ENCODE measurements at regions not wholly inside any gene's neighbourhood (a gene's known extent, or its start where the extent isn't known, plus 50 kb on each side); places are given as distances from the start of the nearest gene placed in this dataset.

DNA sequence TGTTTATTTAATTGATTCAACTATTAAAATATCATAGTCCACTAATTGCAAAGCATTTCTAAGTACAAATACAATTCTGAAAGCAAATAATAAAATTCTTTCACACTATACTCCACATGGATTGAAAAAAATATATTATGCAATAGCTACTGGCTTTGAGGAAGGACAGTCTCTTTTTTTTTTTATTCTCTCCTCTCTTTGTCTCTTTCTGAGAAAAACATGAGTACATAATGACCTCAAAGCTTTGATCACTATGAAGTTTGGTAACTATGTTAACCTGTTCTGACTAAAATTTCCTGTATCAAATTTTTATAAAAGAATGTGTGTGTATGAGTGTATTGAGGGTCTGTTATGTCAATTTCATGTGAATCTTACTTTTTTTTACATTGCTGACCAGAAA is 96.2 kb downstream of the RGS2 start:
- Histone ChIP-seq H3K9me3 (replicated peaks; ENCODE audit: control insufficient read depth, insufficient read depth, low read length) (no peaks in the 10 kb centered on the region), H3K36me3 (ENCODE audit: control insufficient read depth in 2 of 2, insufficient read depth in 2 of 2, low read length in 1 of 2) (no peaks in the 10 kb centered on the region), H3K4me3 (no peak overlapping the region), H3K4me1 (ENCODE audit: control insufficient read depth, insufficient read depth, low read length) (no peaks in the 10 kb centered on the region), H3K4me2 (ENCODE audit: control insufficient read depth, insufficient read depth) (no peak overlapping the region), H3K27ac (ENCODE audit: control insufficient read depth, insufficient read depth) (no peak overlapping the region), H2AFZ (ENCODE audit: control insufficient read depth, low read depth, low read length) (no peak overlapping the region), H3K79me2 (ENCODE audit: control insufficient read depth, insufficient read depth, low read length) (no peaks in the 10 kb centered on the region), H4K20me1 (ENCODE audit: control insufficient read depth, insufficient read depth) (no peaks in the 10 kb centered on the region), H3K9ac (ENCODE audit: control insufficient read depth, insufficient read depth, low read length) (no peak overlapping the region), H3K27me3 (replicated peaks in 1 of 2; ENCODE audit: control insufficient read depth in 2 of 2, insufficient read depth in 2 of 2, low read length in 1 of 2) (no peaks in the 10 kb centered on the region)
- ChIA-PET SMC1A (ENCODE audit: uncharacterized antibody, unreplicated experiment) (no interaction called here), POLR2A (interaction anchor here (0.6 kb wide), 1 partner anchor 175 kb away, joined by 3 read pairs; no protein-coding TSS in a partner anchor), CTCF (no interaction called here), RAD21 (ENCODE audit: unreplicated experiment) (interaction anchor here (0.7 kb wide), 1 partner anchor 114 kb away, joined by 3 read pairs; no protein-coding TSS in a partner anchor)
- no peak for DNase-seq (ENCODE audit: low read depth, low spot score)
- FAIRE-seq: no peak
- in situ Hi-C loops (cut with MboI) (no loop called here), intact Hi-C loops (cut with micrococcal nuclease; ENCODE audit: unreplicated experiment) (no loop called here)
- ATAC-seq: no peak
- BruUV-seq (replicated peaks): no TSS peak
- TF ChIP-seq, protein P1, sequence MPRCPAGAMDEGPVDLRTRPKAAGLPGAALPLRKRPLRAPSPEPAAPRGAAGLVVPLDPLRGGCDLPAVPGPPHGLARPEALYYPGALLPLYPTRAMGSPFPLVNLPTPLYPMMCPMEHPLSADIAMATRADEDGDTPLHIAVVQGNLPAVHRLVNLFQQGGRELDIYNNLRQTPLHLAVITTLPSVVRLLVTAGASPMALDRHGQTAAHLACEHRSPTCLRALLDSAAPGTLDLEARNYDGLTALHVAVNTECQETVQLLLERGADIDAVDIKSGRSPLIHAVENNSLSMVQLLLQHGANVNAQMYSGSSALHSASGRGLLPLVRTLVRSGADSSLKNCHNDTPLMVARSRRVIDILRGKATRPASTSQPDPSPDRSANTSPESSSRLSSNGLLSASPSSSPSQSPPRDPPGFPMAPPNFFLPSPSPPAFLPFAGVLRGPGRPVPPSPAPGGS (IDR thresholded peaks at IDR 0.05; ENCODE audit: borderline replicate concordance, insufficient read depth, low read depth, low read length, poor library complexity, severe bottlenecking): no peak
- TF ChIP-seq ZBTB11 (CRISPR knock-in tag; IDR thresholded peaks at IDR 0.05) (no peak), HSF1 (IDR thresholded peaks at IDR 0.05; ENCODE audit: low read depth, low read length) (no peak), IKZF2 (IDR thresholded peaks at IDR 0.05) (no peak), TCF7 (IDR thresholded peaks at IDR 0.05; ENCODE audit: borderline replicate concordance) (no peak), E4F1 (IDR thresholded peaks at IDR 0.05; ENCODE audit: borderline replicate concordance, partially characterized antibody) (no peak), SMAD5 (IDR thresholded peaks at IDR 0.05; ENCODE audit: low read depth) (no peak), SREBF1 (IDR thresholded peaks at IDR 0.05; ENCODE audit: low read length) (no peak), HDGF (IDR thresholded peaks at IDR 0.05) (no peak), FOXM1 (IDR thresholded peaks at IDR 0.05; ENCODE audit: low read depth, low read length) (no peak), CREM (IDR thresholded peaks at IDR 0.05; ENCODE audit: low read depth) (no peak), TCF12 (IDR thresholded peaks at IDR 0.05; ENCODE audit: low read depth, low read length) (no peak)
- TF ChIP-seq, protein P2, sequence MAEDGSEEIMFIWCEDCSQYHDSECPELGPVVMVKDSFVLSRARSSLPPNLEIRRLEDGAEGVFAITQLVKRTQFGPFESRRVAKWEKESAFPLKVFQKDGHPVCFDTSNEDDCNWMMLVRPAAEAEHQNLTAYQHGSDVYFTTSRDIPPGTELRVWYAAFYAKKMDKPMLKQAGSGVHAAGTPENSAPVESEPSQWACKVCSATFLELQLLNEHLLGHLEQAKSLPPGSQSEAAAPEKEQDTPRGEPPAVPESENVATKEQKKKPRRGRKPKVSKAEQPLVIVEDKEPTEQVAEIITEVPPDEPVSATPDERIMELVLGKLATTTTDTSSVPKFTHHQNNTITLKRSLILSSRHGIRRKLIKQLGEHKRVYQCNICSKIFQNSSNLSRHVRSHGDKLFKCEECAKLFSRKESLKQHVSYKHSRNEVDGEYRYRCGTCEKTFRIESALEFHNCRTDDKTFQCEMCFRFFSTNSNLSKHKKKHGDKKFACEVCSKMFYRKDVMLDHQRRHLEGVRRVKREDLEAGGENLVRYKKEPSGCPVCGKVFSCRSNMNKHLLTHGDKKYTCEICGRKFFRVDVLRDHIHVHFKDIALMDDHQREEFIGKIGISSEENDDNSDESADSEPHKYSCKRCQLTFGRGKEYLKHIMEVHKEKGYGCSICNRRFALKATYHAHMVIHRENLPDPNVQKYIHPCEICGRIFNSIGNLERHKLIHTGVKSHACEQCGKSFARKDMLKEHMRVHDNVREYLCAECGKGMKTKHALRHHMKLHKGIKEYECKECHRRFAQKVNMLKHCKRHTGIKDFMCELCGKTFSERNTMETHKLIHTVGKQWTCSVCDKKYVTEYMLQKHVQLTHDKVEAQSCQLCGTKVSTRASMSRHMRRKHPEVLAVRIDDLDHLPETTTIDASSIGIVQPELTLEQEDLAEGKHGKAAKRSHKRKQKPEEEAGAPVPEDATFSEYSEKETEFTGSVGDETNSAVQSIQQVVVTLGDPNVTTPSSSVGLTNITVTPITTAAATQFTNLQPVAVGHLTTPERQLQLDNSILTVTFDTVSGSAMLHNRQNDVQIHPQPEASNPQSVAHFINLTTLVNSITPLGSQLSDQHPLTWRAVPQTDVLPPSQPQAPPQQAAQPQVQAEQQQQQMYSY (CRISPR knock-in tag; IDR thresholded peaks at IDR 0.05): no peak

Measured in GM12878 (cell line).